ENCODE measurements at regions not wholly inside any gene's neighbourhood (a gene's known extent, or its start where the extent isn't known, plus 50 kb on each side); places are given as distances from the start of the nearest gene placed in this dataset.

DNA sequence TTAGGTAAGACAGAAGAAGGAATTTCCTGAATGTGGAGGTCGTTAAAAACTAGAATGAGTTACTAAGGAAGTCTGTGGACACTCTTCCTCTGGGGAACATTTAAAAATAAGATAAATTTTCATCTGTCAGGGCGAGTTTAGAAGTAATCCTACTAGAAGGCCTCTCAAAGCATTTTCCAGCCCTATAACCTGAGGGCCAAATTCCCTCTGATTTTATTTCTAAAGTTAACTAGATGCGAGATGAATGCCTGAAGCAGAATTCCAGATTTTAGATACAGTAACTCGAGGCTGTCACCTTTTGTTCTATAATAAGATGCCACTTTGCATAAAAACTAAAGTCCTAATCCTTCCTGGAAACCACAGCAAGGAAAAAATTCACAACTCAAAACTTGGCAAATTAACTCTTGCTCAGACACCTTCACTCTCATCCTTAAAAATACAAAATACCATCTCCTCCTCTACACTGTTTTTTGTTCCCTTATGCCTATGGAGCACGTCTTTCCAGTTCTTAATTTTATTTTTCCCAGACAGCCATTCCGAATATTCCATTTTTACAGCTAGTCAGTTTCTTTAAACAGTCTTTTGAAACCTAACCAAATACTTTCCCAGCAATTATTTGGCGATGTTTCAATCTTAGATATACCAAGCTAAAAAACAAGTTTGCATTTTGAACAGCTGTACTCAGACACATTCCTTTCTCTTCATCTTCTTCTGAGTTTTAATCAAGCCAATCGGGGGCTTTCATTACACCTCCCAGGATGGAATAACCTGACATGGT is 420.7 kb upstream of the NFE2L3 start:
- H3K27ac ChIP-seq, result no peak overlapping the region
- no peak for DNase-seq
- H3K4me3 ChIP-seq (ENCODE audit: low read depth, low read length), result no peak overlapping the region
- TF ChIP-seq, protein P1, sequence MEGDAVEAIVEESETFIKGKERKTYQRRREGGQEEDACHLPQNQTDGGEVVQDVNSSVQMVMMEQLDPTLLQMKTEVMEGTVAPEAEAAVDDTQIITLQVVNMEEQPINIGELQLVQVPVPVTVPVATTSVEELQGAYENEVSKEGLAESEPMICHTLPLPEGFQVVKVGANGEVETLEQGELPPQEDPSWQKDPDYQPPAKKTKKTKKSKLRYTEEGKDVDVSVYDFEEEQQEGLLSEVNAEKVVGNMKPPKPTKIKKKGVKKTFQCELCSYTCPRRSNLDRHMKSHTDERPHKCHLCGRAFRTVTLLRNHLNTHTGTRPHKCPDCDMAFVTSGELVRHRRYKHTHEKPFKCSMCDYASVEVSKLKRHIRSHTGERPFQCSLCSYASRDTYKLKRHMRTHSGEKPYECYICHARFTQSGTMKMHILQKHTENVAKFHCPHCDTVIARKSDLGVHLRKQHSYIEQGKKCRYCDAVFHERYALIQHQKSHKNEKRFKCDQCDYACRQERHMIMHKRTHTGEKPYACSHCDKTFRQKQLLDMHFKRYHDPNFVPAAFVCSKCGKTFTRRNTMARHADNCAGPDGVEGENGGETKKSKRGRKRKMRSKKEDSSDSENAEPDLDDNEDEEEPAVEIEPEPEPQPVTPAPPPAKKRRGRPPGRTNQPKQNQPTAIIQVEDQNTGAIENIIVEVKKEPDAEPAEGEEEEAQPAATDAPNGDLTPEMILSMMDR (IDR thresholded peaks at IDR 0.05; ENCODE audit: low read depth, low read length, missing control alignments), result no peak
- in situ Hi-C loops (cut with HindIII; ENCODE audit: low pct_ligation_motif_present, low sequenced_read_pairs), result no loop called here
- H3K27me3 ChIP-seq (replicated peaks), result no peaks in the 10 kb centered on the region
- no peaks in the 10 kb centered on the region for H3K36me3 ChIP-seq (replicated peaks)

DNA sequence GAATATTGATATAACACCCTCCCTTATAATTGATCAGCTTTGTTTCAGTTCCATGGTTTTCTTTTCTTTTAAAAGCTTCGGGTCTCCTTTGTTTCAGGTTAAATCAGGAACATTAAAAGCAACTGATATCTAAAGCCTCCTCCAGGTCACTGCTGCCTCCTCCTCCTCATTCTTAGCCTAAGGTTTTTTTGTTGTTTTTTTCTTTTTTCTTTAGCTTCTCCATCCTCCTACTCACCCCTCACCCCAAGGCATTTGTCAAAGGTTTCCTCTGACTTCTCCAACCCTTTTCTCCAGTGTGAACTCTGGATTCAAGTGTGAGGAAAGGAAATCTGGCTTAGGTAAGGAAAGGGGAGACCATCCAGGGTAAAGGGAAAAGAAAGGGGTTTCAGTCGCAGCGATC is 420.2 kb upstream of the NFE2L3 start:
- Histone ChIP-seq H3K36me3 (replicated peaks) (no peaks in the 10 kb centered on the region), H3K27me3 (replicated peaks) (no peaks in the 10 kb centered on the region), H3K4me3 (ENCODE audit: low read depth, low read length) (no peak overlapping the region), H3K27ac (no peak overlapping the region)
- TF ChIP-seq, protein P1 (IDR thresholded peaks at IDR 0.05; ENCODE audit: low read depth, low read length, missing control alignments), result no peak
- in situ Hi-C loops (cut with HindIII; ENCODE audit: low pct_ligation_motif_present, low sequenced_read_pairs), result no loop called here
- no peak for DNase-seq

DNA sequence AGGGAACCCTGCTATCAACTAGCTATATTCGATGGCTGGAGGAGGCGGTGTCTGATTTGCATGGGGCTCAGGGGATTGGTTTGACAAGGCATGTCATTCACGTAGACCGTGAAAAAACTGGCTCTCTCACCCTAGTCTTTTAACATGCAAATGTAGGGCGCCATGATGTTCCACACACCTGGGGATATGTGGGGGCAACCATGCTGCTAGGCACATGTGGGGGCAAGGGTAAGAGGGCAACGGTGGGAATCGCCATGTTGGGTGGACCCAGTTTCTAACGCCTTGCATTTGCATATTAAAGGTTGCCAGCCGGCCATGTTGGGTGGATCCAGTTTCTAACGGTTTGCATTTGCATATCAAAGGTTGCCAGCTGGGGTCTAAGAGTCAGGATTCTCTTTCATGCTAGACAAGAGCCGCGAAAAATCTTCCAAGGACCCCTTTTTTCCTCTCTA is 419.2 kb upstream of the NFE2L3 start:
- TF ChIP-seq, protein P1 (IDR thresholded peaks at IDR 0.05; ENCODE audit: low read depth, low read length, missing control alignments), result no peak
- Histone ChIP-seq H3K36me3 (replicated peaks) (no peaks in the 10 kb centered on the region), H3K27ac (no peak overlapping the region), H3K27me3 (replicated peaks) (no peaks in the 10 kb centered on the region), H3K4me3 (ENCODE audit: low read depth, low read length) (no peak overlapping the region)
- no peak for DNase-seq
- in situ Hi-C loops (cut with HindIII; ENCODE audit: low pct_ligation_motif_present, low sequenced_read_pairs), result no loop called here

DNA sequence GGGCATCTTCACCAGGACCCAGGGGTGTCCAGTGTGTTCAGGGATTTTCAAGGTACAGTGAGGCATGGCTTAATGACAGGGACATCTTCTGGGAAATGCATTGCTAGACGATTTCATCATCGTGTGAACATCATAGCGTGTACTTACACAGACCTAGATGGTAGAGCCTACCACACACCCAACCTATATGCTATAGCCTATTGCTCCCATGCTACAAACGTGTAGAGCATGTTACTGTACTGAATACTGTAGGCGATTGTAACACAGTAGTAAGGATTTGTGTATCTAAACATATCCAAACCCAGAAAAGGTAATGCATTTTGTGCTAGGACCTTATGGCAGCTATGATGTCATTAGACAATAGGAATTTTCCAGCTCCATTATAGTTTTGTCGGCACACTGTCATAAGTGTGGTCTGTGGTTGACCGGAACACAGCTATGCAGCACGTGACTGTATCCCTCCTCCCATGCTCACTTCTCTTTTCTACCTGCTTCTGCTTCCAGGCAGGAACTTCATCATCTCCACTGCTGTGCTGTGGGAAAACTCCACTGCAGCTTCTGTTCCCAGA is 416.2 kb upstream of the NFE2L3 start:
- TF ChIP-seq, protein P1 (IDR thresholded peaks at IDR 0.05; ENCODE audit: low read depth, low read length, missing control alignments), result no peak
- H3K4me3 ChIP-seq (ENCODE audit: low read depth, low read length), result no peak overlapping the region
- H3K27me3 ChIP-seq (replicated peaks), result no peaks in the 10 kb centered on the region
- no peak for DNase-seq
- in situ Hi-C loops (cut with HindIII; ENCODE audit: low pct_ligation_motif_present, low sequenced_read_pairs), result no loop called here
- no peaks in the 10 kb centered on the region for H3K36me3 ChIP-seq (replicated peaks)
- H3K27ac ChIP-seq, result no peak overlapping the region

DNA sequence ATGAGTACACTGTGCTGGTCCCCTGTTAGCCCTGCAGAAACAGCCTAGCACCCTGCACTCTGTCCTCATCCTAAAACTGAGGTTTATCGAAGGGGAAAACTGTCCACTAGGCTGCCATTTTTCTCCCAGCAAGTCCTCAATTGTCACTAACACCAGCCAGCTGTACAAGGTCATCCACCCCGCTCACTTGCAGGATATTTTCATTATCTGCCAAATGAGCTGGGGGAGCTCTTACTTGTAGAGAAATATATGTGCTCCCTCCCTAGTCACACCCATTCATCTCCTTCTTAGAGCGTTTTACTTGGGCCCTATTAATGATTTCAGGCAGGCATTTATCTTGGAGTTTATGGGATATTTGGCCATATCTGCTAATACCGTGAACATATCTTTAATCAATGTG is 413.5 kb upstream of the NFE2L3 start:
- no peaks in the 10 kb centered on the region for H3K27me3 ChIP-seq (replicated peaks)
- TF ChIP-seq, protein P1 (IDR thresholded peaks at IDR 0.05; ENCODE audit: low read depth, low read length, missing control alignments), result no peak
- no peak for DNase-seq
- no peak overlapping the region for H3K27ac ChIP-seq
- in situ Hi-C loops (cut with HindIII; ENCODE audit: low pct_ligation_motif_present, low sequenced_read_pairs), result no loop called here
- no peaks in the 10 kb centered on the region for H3K36me3 ChIP-seq (replicated peaks)
- no peak overlapping the region for H3K4me3 ChIP-seq (ENCODE audit: low read depth, low read length)

Data from brain microvascular endothelial cell (primary cell).